Endothelial cell of umbilical vein (primary cell): ENCODE measurements at regions not wholly inside any gene's neighbourhood (a gene's known extent, or its start where the extent isn't known, plus 50 kb on each side); places are given as distances from the start of the nearest gene placed in this dataset.

Experiments
- BruUV-seq: library from RNA; stranded (reverse); fragments of 400-500 nt; replicated peaks from 2 replicates; lab custom pipeline; 2021; lab: Mats Ljungman, UMichigan
- CTCF ChIA-PET: fragments of 300-600, 350-600 bp; sonication (Branson Sonifier 250); formaldehyde crosslinking; loops from one replicate; lab custom pipeline; 2021; ENCODE audit warnings: antibody characterized with exemption, inconsistent platforms; lab: Charles Lee
- POLR2A ChIA-PET: fragments of 300-600, 350-600 bp; sonication (Branson Sonifier 250); formaldehyde crosslinking; loops from one replicate; lab custom pipeline; 2021; ENCODE audit warnings: antibody characterized with exemption, inconsistent platforms; lab: Charles Lee
- DNase-seq: peaks from one replicate; pipeline ENCODE4 v3.0.0-alpha.2; 2011; ENCODE audit warnings: low read depth, low spot score
- FAIRE-seq: peaks from 2 replicates; lab custom pipeline; 2011; peaks lifted over from hg19 to GRCh38; lab: Jason Lieb, UNC
- H2AFZ ChIP-seq: 2 replicates; pipeline ENCODE4 v1.6.0; 2012; ENCODE audit warnings: low read depth, low read length, control low read depth, inconsistent platforms
- H3K27ac ChIP-seq: 2 replicates; pipeline ENCODE4 v1.5.1; 2011; ENCODE audit warnings: low read depth, mild to moderate bottlenecking, control low read depth, low read length, moderate library complexity; ENCODE audit not compliant: insufficient read depth
- H3K27me3 ChIP-seq, 2 experiments: 2 replicates each; pipeline versions ENCODE4 v1.6.0 to v1.6.1; 2011; ENCODE audit warnings: low read length in 2 of 2, mixed read lengths in 1 of 2; ENCODE audit not compliant: control insufficient read depth in 2 of 2, insufficient read depth in 2 of 2
- H3K36me3 ChIP-seq, 2 experiments: 2 replicates in 1 of 2; 3 replicates in 1 of 2; pipeline ENCODE4 v1.5.1; 2011; ENCODE audit warnings: low read length in 2 of 2, mild to moderate bottlenecking in 1 of 2, moderate library complexity in 1 of 2; ENCODE audit not compliant: control insufficient read depth in 2 of 2, insufficient read depth in 2 of 2; ENCODE audit errors: extremely low read depth in 1 of 2
- H3K4me1 ChIP-seq: 3 replicates; pipeline ENCODE4 v1.5.1; 2011; ENCODE audit warnings: mild to moderate bottlenecking, low read length; ENCODE audit not compliant: control insufficient read depth, insufficient read depth; ENCODE audit errors: extremely low read depth
- H3K4me2 ChIP-seq: 2 replicates; pipeline ENCODE4 v1.6.1; 2011; ENCODE audit warnings: low read length, control low read depth, mixed read lengths; ENCODE audit not compliant: insufficient read depth
- H3K4me3 ChIP-seq, 3 experiments: fragments of 200-600 bp in 1 of 3; sonication (generic), shearing (Covaris generic) in 1 of 3; replicated peaks in 1 of 3; 2 replicates each; pipeline ENCODE4 v1.5.1; 2011 to 2016; ENCODE audit warnings: control low read depth in 3 of 3, low read length in 3 of 3, mild to moderate bottlenecking in 2 of 3, inconsistent platforms in 1 of 3, low read depth in 1 of 3, moderate library complexity in 1 of 3; ENCODE audit not compliant: insufficient read depth in 1 of 3
- H3K79me2 ChIP-seq: 2 replicates; pipeline ENCODE4 v1.6.0; 2012; ENCODE audit warnings: low read length, inconsistent platforms; ENCODE audit not compliant: control insufficient read depth, insufficient read depth
- H3K9ac ChIP-seq: replicated peaks from 2 replicates; pipeline ENCODE3; 2011; ENCODE audit warnings: low read length, control low read depth; ENCODE audit not compliant: insufficient read depth; ENCODE audit errors: extremely low read depth
- H3K9me1 ChIP-seq: replicated peaks from 3 replicates; pipeline ENCODE4 v1.6.0; 2011; ENCODE audit warnings: mild to moderate bottlenecking, low read length; ENCODE audit not compliant: control insufficient read depth, insufficient read depth; ENCODE audit errors: extremely low read depth
- H3K9me3 ChIP-seq: replicated peaks from 2 replicates; pipeline ENCODE4 v1.5.1; 2012; ENCODE audit warnings: low read length, inconsistent platforms; ENCODE audit not compliant: control insufficient read depth, insufficient read depth
- H4K20me1 ChIP-seq: replicated peaks from 2 replicates; pipeline ENCODE3; 2011; ENCODE audit warnings: mild to moderate bottlenecking, low read length; ENCODE audit not compliant: control insufficient read depth, insufficient read depth; ENCODE audit errors: extremely low read depth
- CTCF ChIP-seq, 2 donors: IDR thresholded peaks; 1 replicate in 1 of 2; 2 replicates in 1 of 2; pipeline ENCODE4 v1.5.1; 2011; ENCODE audit warnings: low read length in 2 of 2, mild to moderate bottlenecking in 2 of 2, moderate library complexity in 2 of 2, control low read depth in 1 of 2, inconsistent platforms in 1 of 2, low read depth in 1 of 2; ENCODE audit not compliant: insufficient read depth in 1 of 2; ENCODE audit errors: extremely low read depth in 1 of 2
- EZH2 ChIP-seq: IDR thresholded peaks from 2 replicates; pipeline ENCODE4 v1.6.1; 2012; ENCODE audit warnings: borderline replicate concordance, low read depth, mild to moderate bottlenecking, moderate library complexity, low read length, inconsistent platforms; ENCODE audit not compliant: severe bottlenecking
- FOS ChIP-seq: IDR thresholded peaks from 2 replicates; pipeline ENCODE4 v1.6.1; 2011; ENCODE audit warnings: mild to moderate bottlenecking, low read length, moderate library complexity, borderline replicate concordance; ENCODE audit not compliant: insufficient read depth
- GATA2 ChIP-seq: IDR thresholded peaks from 2 replicates; pipeline ENCODE4 v1.7.0; 2011; ENCODE audit warnings: low read depth, mild to moderate bottlenecking, moderate library complexity, mixed read lengths, low read length; ENCODE audit not compliant: insufficient read length, insufficient read depth
- JUN ChIP-seq: IDR thresholded peaks from 2 replicates; pipeline ENCODE4 v1.6.1; 2011; ENCODE audit warnings: borderline replicate concordance, low read depth; ENCODE audit not compliant: insufficient read length, insufficient read depth
- MAX ChIP-seq: IDR thresholded peaks from 2 replicates; pipeline ENCODE4 v1.6.1; 2011; ENCODE audit not compliant: insufficient read depth, insufficient read length
- MYC ChIP-seq: IDR thresholded peaks from one replicate; pipeline ENCODE4 v1.6.1; 2011; ENCODE audit warnings: mild to moderate bottlenecking, low read depth, low read length
- POLR2A ChIP-seq: IDR thresholded peaks from 2 replicates; pipeline ENCODE4 v1.6.1; 2012; ENCODE audit warnings: low read depth, mild to moderate bottlenecking, control low read depth, low read length
- POLR2AphosphoS5 ChIP-seq: IDR thresholded peaks from 2 replicates; pipeline ENCODE4 v1.6.1; 2012; ENCODE audit warnings: low read depth, mild to moderate bottlenecking, control low read depth, low read length, moderate library complexity; ENCODE audit not compliant: insufficient read depth
- dilution Hi-C: fragments of 300-500 bp; cut with MboI; formaldehyde crosslinking; loops from one replicate; pipeline ENCODE4 v1.15.0; 2019; ENCODE audit warnings: low sequenced_read_pairs; ENCODE audit not compliant: extremely low pct_ligation_motif_present
- intact Hi-C: fragments of 100-400 bp; cut with micrococcal nuclease; formaldehyde crosslinking; loops from one replicate; pipeline ENCODE4 v1.10.0; 2022

GRCh38 chr22:48331691-48332220 is 1495.9 kb downstream of the BRD1 start:
- Histone ChIP-seq H3K9me1 (no peaks in the 10 kb centered on the region), H3K36me3 (no peaks in the 10 kb centered on the region), H3K79me2 (no peaks in the 10 kb centered on the region), H3K27ac (no peak overlapping the region), H3K4me2 (no peak overlapping the region), H3K9me3 (peaks cover 9% of the 10 kb centered on the region), H3K4me3 (no peak overlapping the region), H3K27me3 (no peaks in the 10 kb centered on the region), H3K9ac (no peak overlapping the region), H4K20me1 (no peaks in the 10 kb centered on the region), H3K4me1 (no peaks in the 10 kb centered on the region), H2AFZ (no peak overlapping the region)
- DNase-seq: no peak
- no peak for FAIRE-seq
- CTCF ChIA-PET: no interaction called here
- POLR2A ChIA-PET: no interaction called here
- no TSS peak for BruUV-seq
- TF ChIP-seq EZH2: no peak
- no peak for TF ChIP-seq POLR2A
- no peak for TF ChIP-seq POLR2AphosphoS5
- TF ChIP-seq MAX: no peak
- TF ChIP-seq JUN: no peak
- no peak for TF ChIP-seq FOS
- no peak for TF ChIP-seq CTCF (IDR thresholded peaks at IDR 0.05; ENCODE audit: extremely low read depth in 1 of 2, insufficient read depth in 1 of 2, low read depth in 1 of 2, low read length in 2 of 2)
- no peak for TF ChIP-seq GATA2
- TF ChIP-seq MYC: no peak
- intact Hi-C loops: no loop called here
- dilution Hi-C loops: no loop called here
